ENCODE measurements at regions not wholly inside any gene's neighbourhood (a gene's known extent, or its start where the extent isn't known, plus 50 kb on each side); places are given as distances from the start of the nearest gene placed in this dataset.

DNA sequence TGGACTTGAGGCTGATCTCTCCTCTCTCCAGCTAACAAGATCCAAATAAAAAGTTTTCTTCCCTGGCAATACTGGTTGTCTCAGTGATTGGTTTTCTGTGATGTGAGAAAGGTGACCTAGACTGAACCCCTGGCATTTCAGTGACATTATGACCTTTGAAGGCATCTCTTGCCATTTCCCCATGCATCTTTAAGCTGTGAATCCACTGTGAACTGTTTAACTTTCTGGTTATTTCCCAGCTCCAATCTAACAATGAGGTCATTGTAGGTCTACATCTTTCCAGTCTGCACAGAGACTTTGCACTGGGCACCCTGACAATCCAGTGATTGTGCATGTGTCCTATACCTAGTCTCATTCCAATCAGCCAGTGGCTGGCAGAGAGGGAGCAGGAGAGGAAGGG, 155.9 kb upstream of the NUDT4 start:
- H2BK20ac ChIP-seq (ENCODE audit: low read length), result no peak overlapping the region
- no peak overlapping the region for H2BK120ac ChIP-seq (replicated peaks; ENCODE audit: low read depth, low read length)
- H3K23ac ChIP-seq (ENCODE audit: insufficient read length), result no peak overlapping the region
- no peaks in the 10 kb centered on the region for H3K27me3 ChIP-seq (replicated peaks in 1 of 4; ENCODE audit: control insufficient read depth in 3 of 4, extremely low read depth in 1 of 4, insufficient read depth in 3 of 4, low read length in 3 of 4)
- H4K20me1 ChIP-seq (replicated peaks in 1 of 2; ENCODE audit: control insufficient read depth in 1 of 2, insufficient read depth in 2 of 2, low read length in 2 of 2), result no peaks in the 10 kb centered on the region
- no peak overlapping the region for H4K91ac ChIP-seq (replicated peaks; ENCODE audit: insufficient read length, low read length)
- no peak overlapping the region for H3K18ac ChIP-seq (ENCODE audit: extremely low read depth, low read length)
- ChIA-PET POLR2A (ENCODE audit: partially characterized antibody) (no interaction called here), CTCF (ENCODE audit: partially characterized antibody) (interaction anchor here (0.6 to 1.3 kb wide), 4 partner anchors 11 to 157 kb away, joined by 3 read pairs; no protein-coding TSS in a partner anchor)
- no peak for DNase-seq (ENCODE audit: low read depth in 1 of 2, low spot score in 2 of 2)
- H3K79me2 ChIP-seq (ENCODE audit: control insufficient read depth in 1 of 2, insufficient read depth in 2 of 2, low read length in 2 of 2), result no peaks in the 10 kb centered on the region
- no peak overlapping the region for H2BK5ac ChIP-seq (ENCODE audit: low read depth, low read length)
- H3K27ac ChIP-seq (ENCODE audit: low read depth, low read length), result no peak overlapping the region
- H3K79me1 ChIP-seq (ENCODE audit: low read depth, low read length), result no peaks in the 10 kb centered on the region
- no peak overlapping the region for H3K9ac ChIP-seq (replicated peaks in 1 of 4; ENCODE audit: extremely low read depth in 1 of 4, low read depth in 3 of 4, low read length in 3 of 4)
- H4K5ac ChIP-seq (ENCODE audit: insufficient read length, low read depth, low read length), result no peak overlapping the region
- no peaks in the 10 kb centered on the region; a peak in 1 of 7 replicates for H3K4me1 ChIP-seq (replicated peaks in 1 of 4; ENCODE audit: control insufficient read depth in 3 of 4, insufficient read depth in 4 of 4, low read length in 3 of 4)
- no peak overlapping the region for H3K14ac ChIP-seq (ENCODE audit: insufficient read length)
- no peak for FAIRE-seq
- H2AFZ ChIP-seq (ENCODE audit: low read length), result no peak overlapping the region; the same call in 1 of the 2 replicates
- no peaks in the 10 kb centered on the region for H3K9me3 ChIP-seq (ENCODE audit: insufficient read depth in 2 of 2, low read depth in 1 of 2, low read length in 1 of 2)
- no peak overlapping the region for H2AK5ac ChIP-seq (ENCODE audit: low read depth, low read length)
- no peak overlapping the region for H4K8ac ChIP-seq (ENCODE audit: extremely low read depth, insufficient read depth, low read length)
- no peak overlapping the region for H3K4ac ChIP-seq (replicated peaks; ENCODE audit: insufficient read length, low read depth, low read length)
- H3K36me3 ChIP-seq (ENCODE audit: control insufficient read depth in 2 of 4, insufficient read depth in 4 of 4, low read length in 3 of 4), result no peaks in the 10 kb centered on the region
- H3K56ac ChIP-seq (replicated peaks; ENCODE audit: insufficient read length, low read depth, low read length), result no peak overlapping the region
- H2BK12ac ChIP-seq (ENCODE audit: low read depth, low read length), result no peak overlapping the region
- TF ChIP-seq SAP30 (IDR thresholded peaks at IDR 0.05; ENCODE audit: insufficient read depth, insufficient replicate concordance, low read length) (no peak), RXRA (IDR thresholded peaks at IDR 0.05; ENCODE audit: insufficient read depth, low read depth, low read length) (no peak), KDM1A (IDR thresholded peaks at IDR 0.05; ENCODE audit: borderline replicate concordance, low read length) (no peak), RBBP5 (IDR thresholded peaks at IDR 0.05; ENCODE audit: borderline replicate concordance, low read depth, low read length) (no peak)
- H2BK15ac ChIP-seq (ENCODE audit: low read length), result no peak overlapping the region
- H3K4me2 ChIP-seq (ENCODE audit: insufficient read depth in 1 of 2, low read depth in 2 of 2, low read length in 2 of 2), result no peak overlapping the region
- no peak overlapping the region for H3K4me3 ChIP-seq (ENCODE audit: extremely low read depth in 1 of 4, insufficient read depth in 2 of 4, low read depth in 3 of 4, low read length in 4 of 4)
- H3K23me2 ChIP-seq (ENCODE audit: low read depth, low read length), result no peaks in the 10 kb centered on the region; the same call in 1 of the 2 replicates

Measured in H1 (cell line).